Fibroblast of lung (primary cell): ENCODE measurements at regions not wholly inside any gene's neighbourhood (a gene's known extent, or its start where the extent isn't known, plus 50 kb on each side); places are given as distances from the start of the nearest gene placed in this dataset.

Source experiments
- DNase-seq, 2 donors: peaks; one replicate each; pipeline versions ENCODE4 v3.0.0 to v3.0.0-alpha.2; 2010; ENCODE audit warnings: low read depth in 2 of 2
- H2AFZ ChIP-seq: 2 replicates; pipeline ENCODE4 v1.5.1; 2012; ENCODE audit warnings: low read length, control low read depth, inconsistent platforms
- H3K27ac ChIP-seq: 2 replicates; pipeline ENCODE4 v1.5.1; 2011; ENCODE audit warnings: low read length, control low read depth; ENCODE audit not compliant: insufficient read depth
- H3K27me3 ChIP-seq: 2 replicates; pipeline ENCODE4 v1.5.1; 2011; ENCODE audit warnings: mild to moderate bottlenecking, low read length; ENCODE audit not compliant: control insufficient read depth, insufficient read depth
- H3K36me3 ChIP-seq: 2 replicates; pipeline ENCODE4 v1.5.1; 2011; ENCODE audit warnings: low read length; ENCODE audit not compliant: control insufficient read depth, insufficient read depth
- H3K4me1 ChIP-seq: 2 replicates; pipeline ENCODE4 v1.5.1; 2011; ENCODE audit warnings: low read length; ENCODE audit not compliant: control insufficient read depth, insufficient read depth; ENCODE audit errors: extremely low read depth
- H3K4me2 ChIP-seq: 2 replicates; pipeline ENCODE4 v1.5.1; 2011; ENCODE audit warnings: low read length, control low read depth; ENCODE audit not compliant: insufficient read depth; ENCODE audit errors: extremely low read depth
- H3K4me3 ChIP-seq, 4 experiments: fragments of 200-600 bp in 1 of 4; sonication (generic) in 1 of 4; replicated peaks in 1 of 4; 2 replicates each; pipeline ENCODE4 v1.5.1; 2011 to 2016; ENCODE audit warnings: low read length in 4 of 4, low read depth in 3 of 4, mild to moderate bottlenecking in 3 of 4, control low read depth in 2 of 4, inconsistent platforms in 1 of 4, mixed read lengths in 1 of 4; ENCODE audit not compliant: insufficient read depth in 1 of 4; ENCODE audit errors: control extremely low read depth in 1 of 4
- H3K79me2 ChIP-seq: 2 replicates; pipeline ENCODE4 v1.5.1; 2012; ENCODE audit warnings: mild to moderate bottlenecking, low read length, inconsistent platforms; ENCODE audit not compliant: control insufficient read depth, insufficient read depth
- H3K9ac ChIP-seq: 2 replicates; pipeline ENCODE4 v1.5.1; 2011; ENCODE audit warnings: mild to moderate bottlenecking, low read length, control low read depth; ENCODE audit not compliant: insufficient read depth
- H3K9me3 ChIP-seq: 2 replicates; pipeline ENCODE4 v1.5.1; 2012; ENCODE audit warnings: low read depth, low read length; ENCODE audit not compliant: control insufficient read depth, insufficient read depth
- H4K20me1 ChIP-seq: 2 replicates; pipeline ENCODE4 v1.5.1; 2011; ENCODE audit warnings: low read length; ENCODE audit not compliant: control insufficient read depth, insufficient read depth; ENCODE audit errors: extremely low read depth
- EZH2 ChIP-seq: IDR thresholded peaks from 2 replicates; pipeline ENCODE4 v1.5.1; 2012; ENCODE audit warnings: low read length, control low read depth, mild to moderate bottlenecking; ENCODE audit errors: missing control alignments
- TF ChIP-seq, protein P1 (sequence below), 2 donors: IDR thresholded peaks in 1 of 2; conservative IDR thresholded peaks in 1 of 2; 1 replicate in 1 of 2; 2 replicates in 1 of 2; pipeline ENCODE4 v1.5.1; 2011 to 2012; ENCODE audit warnings: low read length in 2 of 2, control low read depth in 1 of 2, inconsistent platforms in 1 of 2, low read depth in 1 of 2, mild to moderate bottlenecking in 1 of 2

- TF ChIP-seq EZH2: no peak
- TF ChIP-seq, protein P1, sequence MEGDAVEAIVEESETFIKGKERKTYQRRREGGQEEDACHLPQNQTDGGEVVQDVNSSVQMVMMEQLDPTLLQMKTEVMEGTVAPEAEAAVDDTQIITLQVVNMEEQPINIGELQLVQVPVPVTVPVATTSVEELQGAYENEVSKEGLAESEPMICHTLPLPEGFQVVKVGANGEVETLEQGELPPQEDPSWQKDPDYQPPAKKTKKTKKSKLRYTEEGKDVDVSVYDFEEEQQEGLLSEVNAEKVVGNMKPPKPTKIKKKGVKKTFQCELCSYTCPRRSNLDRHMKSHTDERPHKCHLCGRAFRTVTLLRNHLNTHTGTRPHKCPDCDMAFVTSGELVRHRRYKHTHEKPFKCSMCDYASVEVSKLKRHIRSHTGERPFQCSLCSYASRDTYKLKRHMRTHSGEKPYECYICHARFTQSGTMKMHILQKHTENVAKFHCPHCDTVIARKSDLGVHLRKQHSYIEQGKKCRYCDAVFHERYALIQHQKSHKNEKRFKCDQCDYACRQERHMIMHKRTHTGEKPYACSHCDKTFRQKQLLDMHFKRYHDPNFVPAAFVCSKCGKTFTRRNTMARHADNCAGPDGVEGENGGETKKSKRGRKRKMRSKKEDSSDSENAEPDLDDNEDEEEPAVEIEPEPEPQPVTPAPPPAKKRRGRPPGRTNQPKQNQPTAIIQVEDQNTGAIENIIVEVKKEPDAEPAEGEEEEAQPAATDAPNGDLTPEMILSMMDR (conservative IDR thresholded peaks at IDR 0.05 in 1 of 2, IDR thresholded peaks at IDR 0.05 in 1 of 2; ENCODE audit: low read depth in 1 of 2, low read length in 2 of 2): no peak
- no peak for DNase-seq
- H3K36me3 ChIP-seq: no peaks in the 10 kb centered on the region
- no peak overlapping the region for H3K9ac ChIP-seq
- no peaks in the 10 kb centered on the region for H4K20me1 ChIP-seq
- no peak overlapping the region for H2AFZ ChIP-seq
- H3K4me2 ChIP-seq: no peak overlapping the region
- H3K79me2 ChIP-seq: no peaks in the 10 kb centered on the region
- H3K27ac ChIP-seq: no peak overlapping the region
- no peak overlapping the region for H3K4me3 ChIP-seq
- H3K27me3 ChIP-seq: peaks cover 10% of the 10 kb centered on the region
- H3K9me3 ChIP-seq: no peaks in the 10 kb centered on the region
- no peaks in the 10 kb centered on the region for H3K4me1 ChIP-seq
These were observed 51.8 kb upstream of the CASZ1 start for GRCh38 chr1:10848109-10848684.

DNA sequence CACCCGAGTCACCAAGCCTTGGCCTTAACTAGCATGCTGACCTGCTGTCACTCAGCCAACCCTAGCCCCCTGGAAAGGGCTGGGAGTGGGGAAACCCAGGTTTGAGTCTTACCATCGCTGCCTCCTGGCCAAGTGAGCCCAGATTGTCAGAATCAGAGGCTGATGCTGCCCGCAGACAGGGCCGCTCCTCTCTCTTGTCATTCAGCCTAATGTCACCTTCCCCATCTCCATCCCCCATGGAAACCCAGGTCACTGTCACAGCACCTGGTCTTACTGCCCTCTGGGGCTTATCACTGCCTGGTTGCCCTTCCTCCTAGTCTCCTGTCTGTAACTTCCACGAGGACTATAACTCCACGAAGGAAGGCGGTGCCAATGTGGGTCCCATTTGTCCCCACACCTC is 53.6 kb upstream of the CASZ1 start:
- H3K4me1 ChIP-seq: no peaks in the 10 kb centered on the region
- H4K20me1 ChIP-seq: no peaks in the 10 kb centered on the region
- DNase-seq: no peak

DNA sequence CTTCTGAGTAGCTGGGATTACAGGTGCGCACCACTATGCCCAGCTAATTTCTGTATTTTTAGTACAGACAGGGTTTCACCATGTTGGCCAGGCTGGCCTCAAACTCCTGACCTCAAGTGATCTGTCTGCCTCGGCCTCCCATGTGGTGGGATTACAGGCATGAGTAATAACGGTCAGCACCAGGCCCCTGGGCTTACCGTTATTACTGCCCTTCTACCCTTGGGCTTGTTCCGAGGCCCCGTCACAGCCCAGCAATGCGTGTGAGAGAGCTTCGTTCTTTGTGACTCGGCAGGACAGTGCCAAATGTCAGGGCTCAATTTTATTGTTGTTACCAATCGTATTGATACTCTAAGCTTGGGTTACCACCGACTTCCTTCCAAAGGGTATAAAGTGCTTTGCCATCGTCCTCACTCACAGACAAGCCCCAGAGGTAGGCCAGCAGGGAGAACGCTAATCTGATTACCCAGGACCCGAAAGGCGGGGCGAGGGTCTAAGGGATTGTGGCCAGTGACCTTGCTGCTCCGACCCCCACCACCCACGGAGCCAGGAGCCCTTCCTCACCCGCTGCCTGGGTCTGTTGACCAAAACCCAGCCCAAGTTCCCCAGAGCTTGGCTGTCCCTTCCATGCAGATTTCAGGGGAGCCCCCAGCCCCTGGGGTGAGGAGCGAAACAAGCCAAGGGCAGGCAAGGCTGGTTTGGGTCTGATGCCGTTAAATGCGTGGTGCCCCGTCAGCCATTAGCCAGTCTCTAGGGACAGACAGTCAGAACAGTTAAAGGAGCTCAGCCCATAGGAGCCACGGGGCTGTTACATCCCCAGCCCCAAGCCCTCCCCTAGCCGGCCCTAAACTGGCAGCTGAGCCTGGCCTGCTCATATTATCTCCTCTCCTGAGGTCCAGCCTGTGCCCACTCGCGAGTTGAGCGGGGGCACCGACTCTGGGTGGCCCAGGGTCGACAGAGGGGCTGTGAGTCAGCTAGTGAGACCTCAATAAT is 54.9 kb upstream of the CASZ1 start:
- no peak overlapping the region for H3K9ac ChIP-seq
- no peak overlapping the region for H2AFZ ChIP-seq
- no peaks in the 10 kb centered on the region for H4K20me1 ChIP-seq
- H3K79me2 ChIP-seq: no peaks in the 10 kb centered on the region
- TF ChIP-seq EZH2: no peak
- TF ChIP-seq, protein P1 (conservative IDR thresholded peaks at IDR 0.05 in 1 of 2, IDR thresholded peaks at IDR 0.05 in 1 of 2; ENCODE audit: low read depth in 1 of 2, low read length in 2 of 2): no peak
- peaks cover 10% of the 10 kb centered on the region for H3K27me3 ChIP-seq
- H3K36me3 ChIP-seq: no peaks in the 10 kb centered on the region
- no peak for DNase-seq
- H3K27ac ChIP-seq: no peak overlapping the region
- H3K9me3 ChIP-seq: no peaks in the 10 kb centered on the region
- no peak overlapping the region for H3K4me3 ChIP-seq
- no peaks in the 10 kb centered on the region for H3K4me1 ChIP-seq
- no peak overlapping the region for H3K4me2 ChIP-seq

More for the DNA sequence above, 53.6 kb upstream of the CASZ1 start:
- TF ChIP-seq, protein P1 (conservative IDR thresholded peaks at IDR 0.05 in 1 of 2, IDR thresholded peaks at IDR 0.05 in 1 of 2; ENCODE audit: low read depth in 1 of 2, low read length in 2 of 2): no peak
- no peak for TF ChIP-seq EZH2
- no peak overlapping the region for H3K9ac ChIP-seq
- H3K27ac ChIP-seq: no peak overlapping the region
- no peak overlapping the region for H2AFZ ChIP-seq
- no peaks in the 10 kb centered on the region for H3K79me2 ChIP-seq
- H3K4me3 ChIP-seq: no peak overlapping the region
- no peaks in the 10 kb centered on the region for H3K36me3 ChIP-seq
- peaks cover 10% of the 10 kb centered on the region for H3K27me3 ChIP-seq
- no peaks in the 10 kb centered on the region for H3K9me3 ChIP-seq
- no peak overlapping the region for H3K4me2 ChIP-seq
